Parathyroid adenoma (tissue), 2 donors: ENCODE measurements at regions not wholly inside any gene's neighbourhood (a gene's known extent, or its start where the extent isn't known, plus 50 kb on each side); places are given as distances from the start of the nearest gene placed in this dataset.

Experiments used
- H2AFZ ChIP-seq: fragments of 300-600 bp; sonication (generic); one replicate; pipeline ENCODE4 v1.7.0; 2017; ENCODE audit warnings: antibody characterized with exemption, mild to moderate bottlenecking
- H3K27ac ChIP-seq: fragments of 300-600 bp; sonication (generic); one replicate; pipeline ENCODE4 v1.7.0; 2017
- H3K27me3 ChIP-seq: fragments of 300-600 bp; sonication (generic); one replicate; pipeline ENCODE4 v1.7.0; 2017; ENCODE audit warnings: low read length; ENCODE audit not compliant: control insufficient read depth, insufficient read depth
- H3K36me3 ChIP-seq: fragments of 300-600 bp; sonication (generic); one replicate; pipeline ENCODE4 v1.7.0; 2017; ENCODE audit warnings: low read length; ENCODE audit not compliant: control insufficient read depth, insufficient read depth
- H3K4me1 ChIP-seq: fragments of 300-600 bp; sonication (generic); one replicate; pipeline ENCODE4 v1.7.0; 2017; ENCODE audit warnings: control low read depth
- H3K4me2 ChIP-seq: fragments of 300-600 bp; sonication (generic); one replicate; pipeline ENCODE4 v1.7.0; 2017; ENCODE audit warnings: low read length
- H3K4me3 ChIP-seq: fragments of 300-600 bp; sonication (generic); one replicate; pipeline ENCODE4 v1.7.0; 2017; ENCODE audit warnings: low read depth, low read length
- H3K79me2 ChIP-seq: fragments of 300-600 bp; sonication (generic); one replicate; pipeline ENCODE4 v1.7.0; 2017; ENCODE audit warnings: control low read depth
- H3K9ac ChIP-seq: fragments of 300-600 bp; sonication (generic); one replicate; pipeline ENCODE4 v1.7.0; 2017; ENCODE audit warnings: mild to moderate bottlenecking
- H3K9me3 ChIP-seq: fragments of 300-600 bp; sonication (generic); one replicate; pipeline ENCODE4 v1.7.0; 2017; ENCODE audit warnings: low read length; ENCODE audit not compliant: control insufficient read depth
- TF ChIP-seq, protein P1 (sequence below): fragments of 300-600 bp; sonication (generic); IDR thresholded peaks from one replicate; pipeline ENCODE4 v1.7.0; 2017; ENCODE audit warnings: antibody characterized with exemption, mild to moderate bottlenecking
- donor health status: primary hyperparathyroidism.

DNA sequence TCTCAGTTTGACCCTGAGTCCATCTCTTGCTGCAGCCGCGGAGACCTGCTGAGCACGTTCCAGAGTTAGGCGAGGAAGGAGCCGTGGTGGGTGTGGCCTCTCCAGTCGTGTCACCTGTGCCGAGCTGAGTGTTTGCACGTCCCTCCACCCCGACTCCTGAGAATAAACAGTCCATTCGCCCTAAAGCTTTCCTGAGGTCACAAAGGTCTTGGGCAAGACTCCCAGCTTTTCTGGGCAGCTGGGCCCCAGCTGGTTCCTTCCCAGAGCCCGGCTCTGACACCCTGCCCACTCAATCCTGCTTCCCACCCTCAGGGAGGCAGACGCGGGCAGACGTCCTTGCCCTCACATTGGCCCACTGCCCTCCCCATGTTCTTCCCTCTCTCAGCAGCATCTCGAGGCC is 142.2 kb downstream of the KCTD15 start:
- no peaks in the 10 kb centered on the region for H3K79me2 ChIP-seq
- TF ChIP-seq, protein P1, sequence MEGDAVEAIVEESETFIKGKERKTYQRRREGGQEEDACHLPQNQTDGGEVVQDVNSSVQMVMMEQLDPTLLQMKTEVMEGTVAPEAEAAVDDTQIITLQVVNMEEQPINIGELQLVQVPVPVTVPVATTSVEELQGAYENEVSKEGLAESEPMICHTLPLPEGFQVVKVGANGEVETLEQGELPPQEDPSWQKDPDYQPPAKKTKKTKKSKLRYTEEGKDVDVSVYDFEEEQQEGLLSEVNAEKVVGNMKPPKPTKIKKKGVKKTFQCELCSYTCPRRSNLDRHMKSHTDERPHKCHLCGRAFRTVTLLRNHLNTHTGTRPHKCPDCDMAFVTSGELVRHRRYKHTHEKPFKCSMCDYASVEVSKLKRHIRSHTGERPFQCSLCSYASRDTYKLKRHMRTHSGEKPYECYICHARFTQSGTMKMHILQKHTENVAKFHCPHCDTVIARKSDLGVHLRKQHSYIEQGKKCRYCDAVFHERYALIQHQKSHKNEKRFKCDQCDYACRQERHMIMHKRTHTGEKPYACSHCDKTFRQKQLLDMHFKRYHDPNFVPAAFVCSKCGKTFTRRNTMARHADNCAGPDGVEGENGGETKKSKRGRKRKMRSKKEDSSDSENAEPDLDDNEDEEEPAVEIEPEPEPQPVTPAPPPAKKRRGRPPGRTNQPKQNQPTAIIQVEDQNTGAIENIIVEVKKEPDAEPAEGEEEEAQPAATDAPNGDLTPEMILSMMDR = no peak
- no peaks in the 10 kb centered on the region for H3K27me3 ChIP-seq
- H3K4me1 ChIP-seq = no peaks in the 10 kb centered on the region
- no peaks in the 10 kb centered on the region for H3K9me3 ChIP-seq
- no peaks in the 10 kb centered on the region for H3K36me3 ChIP-seq
- H2AFZ ChIP-seq = no peak overlapping the region
- no peak overlapping the region for H3K27ac ChIP-seq
- no peak overlapping the region for H3K4me2 ChIP-seq
- no peak overlapping the region for H3K9ac ChIP-seq
- H3K4me3 ChIP-seq = no peak overlapping the region

DNA sequence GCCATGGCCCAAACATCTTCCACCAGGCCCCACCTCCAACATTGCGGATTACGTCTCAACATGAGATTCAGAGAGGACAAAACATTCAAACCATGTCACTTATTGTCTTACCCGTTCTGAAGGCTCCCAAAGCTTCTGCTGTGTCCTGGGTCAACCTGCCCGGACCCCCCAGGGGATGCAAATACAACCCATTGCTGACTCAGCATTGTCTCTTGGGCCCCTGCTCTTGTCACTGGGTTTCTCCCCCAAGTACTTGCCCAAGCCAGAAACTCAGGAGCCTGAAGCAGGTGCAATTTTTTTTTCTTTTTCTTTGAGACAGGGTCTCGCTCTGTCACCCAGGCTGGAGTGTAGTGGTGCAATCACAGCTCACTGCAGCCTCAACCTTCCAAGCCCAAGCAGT is 144.5 kb downstream of the KCTD15 start:
- H3K4me2 ChIP-seq = no peak overlapping the region
- H3K9me3 ChIP-seq = no peaks in the 10 kb centered on the region
- H2AFZ ChIP-seq = no peak overlapping the region
- no peak overlapping the region for H3K4me3 ChIP-seq
- no peaks in the 10 kb centered on the region for H3K36me3 ChIP-seq
- TF ChIP-seq, protein P1 = no peak
- H3K79me2 ChIP-seq = no peaks in the 10 kb centered on the region
- no peak overlapping the region for H3K9ac ChIP-seq
- H3K4me1 ChIP-seq = no peaks in the 10 kb centered on the region
- H3K27me3 ChIP-seq = no peaks in the 10 kb centered on the region
- no peak overlapping the region for H3K27ac ChIP-seq

- no peak overlapping the region for H3K9ac ChIP-seq
- no peak overlapping the region for H3K27ac ChIP-seq
- H3K4me3 ChIP-seq = no peak overlapping the region
- no peaks in the 10 kb centered on the region for H3K36me3 ChIP-seq
- no peak overlapping the region for H3K4me2 ChIP-seq
- no peaks in the 10 kb centered on the region for H3K9me3 ChIP-seq
- H3K27me3 ChIP-seq = no peaks in the 10 kb centered on the region
- no peaks in the 10 kb centered on the region for H3K79me2 ChIP-seq
- TF ChIP-seq, protein P1 = no peak
- no peak overlapping the region for H2AFZ ChIP-seq
- H3K4me1 ChIP-seq = no peaks in the 10 kb centered on the region
Measured at GRCh38 chr19:33946535-33947264, 150.0 kb downstream of the KCTD15 start.

DNA sequence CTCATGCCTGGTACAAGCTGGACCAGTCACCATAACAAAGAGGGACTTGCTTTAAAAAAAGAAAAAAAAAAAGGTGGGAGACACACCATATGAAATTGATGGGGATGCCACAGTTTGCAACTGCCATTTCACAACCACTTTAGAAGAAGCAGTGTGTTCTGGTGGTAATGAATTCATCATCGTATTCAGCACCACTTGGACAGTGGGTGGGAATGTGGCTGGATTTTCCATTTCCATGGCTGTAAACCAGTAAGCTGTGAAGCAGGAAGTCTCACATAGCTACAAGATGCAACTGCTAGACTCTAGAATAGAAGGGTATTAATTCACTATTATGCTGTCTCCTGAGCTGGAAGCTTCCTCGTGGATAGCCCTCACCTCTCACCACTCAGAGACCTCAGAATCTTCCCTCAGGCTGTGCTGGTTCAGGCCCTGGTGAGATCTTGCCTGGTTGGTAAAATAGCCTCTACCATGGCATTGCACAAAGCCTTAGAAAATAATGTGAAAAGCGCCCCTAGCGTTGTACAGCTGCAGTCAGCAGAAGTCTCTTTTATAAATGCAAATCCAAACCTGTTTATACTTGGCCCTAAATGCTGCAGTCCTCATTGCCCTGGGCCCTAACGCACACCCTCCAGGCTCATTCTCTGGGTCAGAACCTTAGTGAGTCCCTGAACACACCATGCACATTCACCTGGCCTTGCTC is 150.7 kb downstream of the KCTD15 start:
- TF ChIP-seq, protein P1 = no peak
- Histone ChIP-seq H3K79me2 (no peaks in the 10 kb centered on the region), H3K9ac (no peak overlapping the region), H3K36me3 (no peaks in the 10 kb centered on the region), H3K4me3 (no peak overlapping the region), H3K4me2 (no peak overlapping the region), H3K27me3 (no peaks in the 10 kb centered on the region), H3K9me3 (no peaks in the 10 kb centered on the region), H3K27ac (no peak overlapping the region), H3K4me1 (no peaks in the 10 kb centered on the region), H2AFZ (no peak overlapping the region)
